Smooth muscle cell (in vitro differentiated cells): ENCODE measurements at regions not wholly inside any gene's neighbourhood (a gene's known extent, or its start where the extent isn't known, plus 50 kb on each side); places are given as distances from the start of the nearest gene placed in this dataset.

ENCODE experiments used
- DNase-seq: peaks from one replicate; lab custom pipeline; 2025; ENCODE audit not compliant: unreplicated experiment; lab: John Stamatoyannopoulos, UW
- H2AFZ ChIP-seq: fragments of 200-600 bp; sonication (generic); 2 replicates; pipeline ENCODE4 v1.6.0; 2016; ENCODE audit warnings: antibody characterized with exemption, low read depth, mild to moderate bottlenecking
- H3F3A ChIP-seq: fragments of 200-600 bp; sonication (generic); 2 replicates; pipeline ENCODE4 v1.6.0; 2017; ENCODE audit warnings: antibody characterized with exemption, low read depth
- H3K27ac ChIP-seq: fragments of 200-600 bp; sonication (generic); 2 replicates; pipeline ENCODE4 v1.5.1; 2016; ENCODE audit warnings: low read depth, mild to moderate bottlenecking
- H3K27me3 ChIP-seq: fragments of 200-600 bp; sonication (generic); 2 replicates; pipeline ENCODE4 v1.6.1; 2016; ENCODE audit warnings: low read depth, mild to moderate bottlenecking
- H3K36me3 ChIP-seq: fragments of 200-600 bp; sonication (generic); 2 replicates; pipeline ENCODE4 v1.5.1; 2016; ENCODE audit warnings: low read depth
- H3K4me1 ChIP-seq: fragments of 200-600 bp; sonication (generic); 2 replicates; pipeline ENCODE4 v1.5.1; 2016; ENCODE audit warnings: low read depth
- H3K4me2 ChIP-seq: fragments of 200-600 bp; sonication (generic); 2 replicates; pipeline ENCODE4 v1.6.0; 2016; ENCODE audit warnings: mild to moderate bottlenecking
- H3K4me3 ChIP-seq: fragments of 200-600 bp; sonication (generic); 2 replicates; pipeline ENCODE4 v1.5.1; 2016; ENCODE audit warnings: mild to moderate bottlenecking
- H3K79me2 ChIP-seq: fragments of 200-600 bp; sonication (generic); 2 replicates; pipeline ENCODE4 v1.6.0; 2016; ENCODE audit warnings: low read depth, mild to moderate bottlenecking
- H3K9ac ChIP-seq: fragments of 200-600 bp; sonication (generic); 2 replicates; pipeline ENCODE4 v1.6.0; 2016; ENCODE audit warnings: low read depth
- H3K9me3 ChIP-seq: fragments of 200-600 bp; sonication (generic); replicated peaks from 2 replicates; pipeline ENCODE4 v1.5.1; 2016; ENCODE audit warnings: low read depth
- H4K20me1 ChIP-seq: fragments of 200-600 bp; sonication (generic); 2 replicates; pipeline ENCODE4 v1.6.0; 2016; ENCODE audit warnings: low read depth
- CTCF ChIP-seq: fragments of 200-600 bp; sonication (generic); IDR thresholded peaks from 2 replicates; pipeline ENCODE4 v1.5.1; 2017; ENCODE audit warnings: borderline replicate concordance, mild to moderate bottlenecking, antibody characterized with exemption; ENCODE audit not compliant: insufficient read depth, poor library complexity, severe bottlenecking
- WGBS: methylation state at CpG from one replicate; pipeline ENCODE4 v1.1.7; 2016; ENCODE audit warnings: low lambda C conversion rate; 5-methylcytosine and 5-hydroxymethylcytosine counted together

DNA sequence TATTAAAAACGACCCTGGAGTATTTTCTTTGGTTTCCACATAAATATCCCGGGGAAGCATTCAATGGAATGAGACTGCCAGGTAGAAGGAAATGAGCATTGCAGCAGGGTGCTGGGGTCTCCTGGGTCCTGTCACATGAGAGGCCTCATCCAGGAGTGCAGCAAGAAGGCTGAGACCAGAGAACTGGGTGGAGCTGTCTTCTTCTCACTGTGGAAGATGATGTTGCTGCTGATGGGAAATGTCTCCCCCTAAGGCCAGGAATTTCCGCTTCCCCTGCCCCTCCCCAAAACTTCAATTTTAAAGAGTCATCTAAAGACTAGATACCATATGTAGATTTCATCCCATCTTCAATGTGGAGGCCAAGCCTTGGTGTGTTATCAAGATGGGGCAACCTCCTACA lies 95.2 kb upstream of the SIX2 start:
- H3F3A ChIP-seq: no peaks in the 10 kb centered on the region
- H3K79me2 ChIP-seq: no peaks in the 10 kb centered on the region
- no peak for TF ChIP-seq CTCF

GRCh38 chr2:45103351-45104345 lies 94.4 kb upstream of the SIX2 start:
- TF ChIP-seq CTCF: no peak

More for the DNA sequence above, 95.2 kb upstream of the SIX2 start:
- Histone ChIP-seq H3K27me3 (no peaks in the 10 kb centered on the region), H3K36me3 (no peaks in the 10 kb centered on the region), H3K4me3 (no peak overlapping the region), H2AFZ (no peak overlapping the region), H3K9ac (no peak overlapping the region), H3K27ac (no peak overlapping the region), H3K9me3 (no peaks in the 10 kb centered on the region), H3K4me2 (no peak overlapping the region), H4K20me1 (no peaks in the 10 kb centered on the region), H3K4me1 (no peaks in the 10 kb centered on the region)
- no peak for DNase-seq
- 82% methylated on average over 3 of the region's 3 CpGs for WGBS

DNA sequence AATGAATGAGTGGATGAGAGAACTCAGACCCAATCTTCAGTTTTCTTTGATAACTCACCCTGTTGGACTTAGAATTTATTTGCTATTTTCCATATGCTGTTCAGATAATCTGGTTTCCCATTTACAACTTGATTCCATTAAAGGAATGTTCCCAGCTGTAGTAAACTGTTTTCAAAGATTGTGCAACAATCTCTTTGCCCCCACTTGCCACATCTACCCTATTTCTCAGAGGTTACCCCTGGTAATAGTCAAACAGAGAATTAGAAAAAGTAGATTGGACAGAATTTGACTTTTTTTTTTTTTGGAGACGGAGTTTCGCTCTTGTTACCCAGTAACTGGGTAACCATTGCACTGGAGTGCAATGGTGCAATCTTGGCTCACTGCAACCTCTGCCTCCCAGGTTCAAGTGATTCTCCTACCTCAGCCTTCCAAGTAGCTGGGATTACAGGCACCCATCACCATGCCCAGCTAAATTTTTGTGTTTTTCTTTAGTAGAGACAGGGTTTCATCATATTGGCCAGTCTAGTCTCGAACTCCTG lies 93.4 kb upstream of the SIX2 start:
- Histone ChIP-seq H3K9me3 (no peaks in the 10 kb centered on the region), H3K79me2 (no peaks in the 10 kb centered on the region), H3K9ac (no peak overlapping the region), H3K4me3 (no peak overlapping the region), H4K20me1 (no peaks in the 10 kb centered on the region), H3K4me2 (no peak overlapping the region), H3F3A (no peaks in the 10 kb centered on the region), H2AFZ (no peak overlapping the region), H3K4me1 (no peaks in the 10 kb centered on the region), H3K27ac (no peak overlapping the region), H3K36me3 (no peaks in the 10 kb centered on the region), H3K27me3 (no peaks in the 10 kb centered on the region)
- WGBS: 96% methylated on average over 3 of the region's 3 CpGs
- no peak for DNase-seq
- TF ChIP-seq CTCF: no peak

More at GRCh38 chr2:45103351-45104345, 94.4 kb upstream of the SIX2 start:
- Histone ChIP-seq H3K36me3 (no peaks in the 10 kb centered on the region), H4K20me1 (no peaks in the 10 kb centered on the region), H3K4me1 (no peaks in the 10 kb centered on the region), H3K27me3 (no peaks in the 10 kb centered on the region), H3K9me3 (no peaks in the 10 kb centered on the region), H3K4me3 (no peak overlapping the region), H3F3A (no peaks in the 10 kb centered on the region), H3K9ac (no peak overlapping the region), H3K79me2 (no peaks in the 10 kb centered on the region), H3K27ac (no peak overlapping the region), H3K4me2 (no peak overlapping the region), H2AFZ (no peak overlapping the region)
- 88% methylated on average over 8 of the region's 8 CpGs for WGBS
- no peak for DNase-seq
